Suprapubic skin (tissue), 3 donors: ENCODE measurements at regions not wholly inside any gene's neighbourhood (a gene's known extent, or its start where the extent isn't known, plus 50 kb on each side); places are given as distances from the start of the nearest gene placed in this dataset.

ENCODE experiments used
- CTCF ChIP-seq, 2 donors: fragments of 200-600 bp in 1 of 2; fragments of 450-650 bp in 1 of 2; sonication (generic) in 1 of 2; IDR thresholded peaks; one replicate each; pipeline ENCODE4 v1.5.1; 2016 to 2019; ENCODE audit warnings: antibody characterized with exemption in 2 of 2, mild to moderate bottlenecking in 1 of 2, moderate library complexity in 1 of 2
- POLR2AphosphoS5 ChIP-seq, 3 donors: sonication (generic); formaldehyde crosslinking; IDR thresholded peaks; one replicate each; pipeline ENCODE4 v1.6.1; 2017; ENCODE audit warnings: antibody characterized with exemption in 3 of 3

GRCh38 chr20:17059465-17059864 is 167.4 kb upstream of the PCSK2 start:
- TF ChIP-seq CTCF (IDR thresholded peaks at IDR 0.05) (no peak), POLR2AphosphoS5 (IDR thresholded peaks at IDR 0.05) (no peak)
